ENCODE measurements at regions not wholly inside any gene's neighbourhood (a gene's known extent, or its start where the extent isn't known, plus 50 kb on each side); places are given as distances from the start of the nearest gene placed in this dataset.

- no peaks in the 10 kb centered on the region for H3K36me3 ChIP-seq (ENCODE audit: low read depth, low read length)
- 0 out of 2 replicates have a peak, but pooled peaks cover 3% of the 10 kb centered on the region for H3K79me2 ChIP-seq (ENCODE audit: low read length)
- ChIA-PET CTCF (no interaction called here), POLR2A (ENCODE audit: unreplicated experiment) (no interaction called here)
- BruUV-seq (replicated peaks) = no TSS peak
- H2AFZ ChIP-seq (ENCODE audit: low read length) = no peak overlapping the region
- TF ChIP-seq EZH2 (IDR thresholded peaks at IDR 0.05; ENCODE audit: low read length, unreplicated experiment) = no peak
- TF ChIP-seq, protein P1, sequence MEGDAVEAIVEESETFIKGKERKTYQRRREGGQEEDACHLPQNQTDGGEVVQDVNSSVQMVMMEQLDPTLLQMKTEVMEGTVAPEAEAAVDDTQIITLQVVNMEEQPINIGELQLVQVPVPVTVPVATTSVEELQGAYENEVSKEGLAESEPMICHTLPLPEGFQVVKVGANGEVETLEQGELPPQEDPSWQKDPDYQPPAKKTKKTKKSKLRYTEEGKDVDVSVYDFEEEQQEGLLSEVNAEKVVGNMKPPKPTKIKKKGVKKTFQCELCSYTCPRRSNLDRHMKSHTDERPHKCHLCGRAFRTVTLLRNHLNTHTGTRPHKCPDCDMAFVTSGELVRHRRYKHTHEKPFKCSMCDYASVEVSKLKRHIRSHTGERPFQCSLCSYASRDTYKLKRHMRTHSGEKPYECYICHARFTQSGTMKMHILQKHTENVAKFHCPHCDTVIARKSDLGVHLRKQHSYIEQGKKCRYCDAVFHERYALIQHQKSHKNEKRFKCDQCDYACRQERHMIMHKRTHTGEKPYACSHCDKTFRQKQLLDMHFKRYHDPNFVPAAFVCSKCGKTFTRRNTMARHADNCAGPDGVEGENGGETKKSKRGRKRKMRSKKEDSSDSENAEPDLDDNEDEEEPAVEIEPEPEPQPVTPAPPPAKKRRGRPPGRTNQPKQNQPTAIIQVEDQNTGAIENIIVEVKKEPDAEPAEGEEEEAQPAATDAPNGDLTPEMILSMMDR (conservative IDR thresholded peaks at IDR 0.05; ENCODE audit: low read depth, low read length) = no peak
- no peak for TF ChIP-seq EZH2phosphoT487 (IDR thresholded peaks at IDR 0.05; ENCODE audit: borderline replicate concordance, low read length)
- H4K20me1 ChIP-seq (ENCODE audit: low read length) = no peaks in the 10 kb centered on the region
- intact Hi-C loops (cut with micrococcal nuclease) = no loop called here
- H3K27me3 ChIP-seq (ENCODE audit: low read length) = peaks cover 18% of the 10 kb centered on the region
- peak overlapping the region; percentile 26; the same call in 1 of the 2 replicates for H3K4me2 ChIP-seq (ENCODE audit: low read length)
- DNase-seq (no peak), ATAC-seq (no peak)
- peak overlapping the region; percentile 43; the same call in 1 of the 2 replicates for H3K4me3 ChIP-seq (ENCODE audit: low read length)
- no peak overlapping the region for H3K27ac ChIP-seq (ENCODE audit: low read length)
- H3K9me3 ChIP-seq (ENCODE audit: low read length) = no peaks in the 10 kb centered on the region
- no peaks in the 10 kb centered on the region for H3K4me1 ChIP-seq (ENCODE audit: insufficient read depth, low read length)
- H3K9ac ChIP-seq (ENCODE audit: low read length) = no peak overlapping the region
- H3K9me2 ChIP-seq (replicated peaks; ENCODE audit: low read length) = no peaks in the 10 kb centered on the region
- no peaks in the 10 kb centered on the region for H3F3A ChIP-seq (ENCODE audit: low read length, unreplicated experiment)
Observed at GRCh38 chr3:118808723-118809122, 225.9 kb downstream of the IGSF11 start.

- Histone ChIP-seq H3K9me2 (replicated peaks; ENCODE audit: low read length) (no peaks in the 10 kb centered on the region), H2AFZ (ENCODE audit: low read length) (peak overlapping the region; percentile 14; the same call in 1 of the 2 replicates), H3K36me3 (ENCODE audit: low read depth, low read length) (no peaks in the 10 kb centered on the region), H3K9ac (ENCODE audit: low read length) (peak overlapping the region; percentile 30; the same call in 1 of the 2 replicates), H3K27me3 (ENCODE audit: low read length) (peaks cover 18% of the 10 kb centered on the region), H3K4me3 (ENCODE audit: low read length) (peak overlapping the region; percentile 43; the same call in 1 of the 2 replicates), H3K4me2 (ENCODE audit: low read length) (peak overlapping the region; percentile 26; the same call in 1 of the 2 replicates), H3F3A (ENCODE audit: low read length, unreplicated experiment) (no peaks in the 10 kb centered on the region), H4K20me1 (ENCODE audit: low read length) (no peaks in the 10 kb centered on the region), H3K27ac (ENCODE audit: low read length) (no peak overlapping the region), H3K9me3 (ENCODE audit: low read length) (no peaks in the 10 kb centered on the region), H3K4me1 (ENCODE audit: insufficient read depth, low read length) (no peaks in the 10 kb centered on the region), H3K79me2 (ENCODE audit: low read length) (0 out of 2 replicates have a peak, but pooled peaks cover 3% of the 10 kb centered on the region)
- TF ChIP-seq EZH2phosphoT487 (IDR thresholded peaks at IDR 0.05; ENCODE audit: borderline replicate concordance, low read length) (no peak), EZH2 (IDR thresholded peaks at IDR 0.05; ENCODE audit: low read length, unreplicated experiment) (no peak)
- TF ChIP-seq, protein P1 (conservative IDR thresholded peaks at IDR 0.05; ENCODE audit: low read depth, low read length) = no peak
- ChIA-PET CTCF (no interaction called here), POLR2A (ENCODE audit: unreplicated experiment) (no interaction called here)
- ATAC-seq (no peak), DNase-seq (no peak)
- intact Hi-C loops (cut with micrococcal nuclease) = no loop called here
- TSS peak; percentile 46 for BruUV-seq (replicated peaks)
Observed at GRCh38 chr3:118809696-118810498, 224.7 kb downstream of the IGSF11 start.

Measured in PC-3 (cell line).